OCI-M1 (cell line): ENCODE measurements at regions not wholly inside any gene's neighbourhood (a gene's known extent, or its start where the extent isn't known, plus 50 kb on each side); places are given as distances from the start of the nearest gene placed in this dataset.

Experiments
- DNase-seq: peaks from one replicate; lab custom pipeline; 2025; lab: John Stamatoyannopoulos, UW

GRCh38 chr3:10763817-10764258, 52.2 kb upstream of the SLC6A11 start:
- DNase-seq, result no peak

GRCh38 chr3:10764259-10765051, 51.6 kb upstream of the SLC6A11 start:
- DNase-seq, result no peak

- no peak for DNase-seq
These were observed 49.9 kb upstream of the SLC6A11 start for GRCh38 chr3:10766049-10766705.
